ENCODE measurements at regions not wholly inside any gene's neighbourhood (a gene's known extent, or its start where the extent isn't known, plus 50 kb on each side); places are given as distances from the start of the nearest gene placed in this dataset.

DNA sequence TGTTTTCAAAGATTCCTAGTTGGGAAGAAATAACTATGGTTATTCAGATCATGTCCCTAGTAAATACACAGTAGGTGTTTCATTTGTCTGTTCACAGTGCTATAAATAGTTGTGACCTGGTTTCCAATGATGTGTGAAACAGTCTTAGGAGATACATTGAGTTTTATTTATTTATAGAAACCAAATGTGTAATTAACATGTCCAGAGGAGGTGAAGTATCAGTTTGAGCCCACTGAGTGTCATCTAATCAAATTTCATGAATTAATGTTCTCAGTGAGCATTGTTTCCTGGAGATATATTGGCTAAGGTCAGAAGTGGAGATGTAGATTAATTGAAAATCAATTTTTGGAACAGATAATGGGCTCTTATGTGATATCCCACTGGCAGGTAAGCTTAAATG lies 996.3 kb downstream of the FSTL5 start:
- no peak overlapping the region for H3K4me3 ChIP-seq (ENCODE audit: control insufficient read depth, low read depth, low read length)
- TF ChIP-seq, protein P1, sequence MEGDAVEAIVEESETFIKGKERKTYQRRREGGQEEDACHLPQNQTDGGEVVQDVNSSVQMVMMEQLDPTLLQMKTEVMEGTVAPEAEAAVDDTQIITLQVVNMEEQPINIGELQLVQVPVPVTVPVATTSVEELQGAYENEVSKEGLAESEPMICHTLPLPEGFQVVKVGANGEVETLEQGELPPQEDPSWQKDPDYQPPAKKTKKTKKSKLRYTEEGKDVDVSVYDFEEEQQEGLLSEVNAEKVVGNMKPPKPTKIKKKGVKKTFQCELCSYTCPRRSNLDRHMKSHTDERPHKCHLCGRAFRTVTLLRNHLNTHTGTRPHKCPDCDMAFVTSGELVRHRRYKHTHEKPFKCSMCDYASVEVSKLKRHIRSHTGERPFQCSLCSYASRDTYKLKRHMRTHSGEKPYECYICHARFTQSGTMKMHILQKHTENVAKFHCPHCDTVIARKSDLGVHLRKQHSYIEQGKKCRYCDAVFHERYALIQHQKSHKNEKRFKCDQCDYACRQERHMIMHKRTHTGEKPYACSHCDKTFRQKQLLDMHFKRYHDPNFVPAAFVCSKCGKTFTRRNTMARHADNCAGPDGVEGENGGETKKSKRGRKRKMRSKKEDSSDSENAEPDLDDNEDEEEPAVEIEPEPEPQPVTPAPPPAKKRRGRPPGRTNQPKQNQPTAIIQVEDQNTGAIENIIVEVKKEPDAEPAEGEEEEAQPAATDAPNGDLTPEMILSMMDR (IDR thresholded peaks at IDR 0.05; ENCODE audit: control insufficient read depth, insufficient read depth, low read depth, low read length, missing control alignments) = no peak
- no peak for DNase-seq (ENCODE audit: low read depth)

DNA sequence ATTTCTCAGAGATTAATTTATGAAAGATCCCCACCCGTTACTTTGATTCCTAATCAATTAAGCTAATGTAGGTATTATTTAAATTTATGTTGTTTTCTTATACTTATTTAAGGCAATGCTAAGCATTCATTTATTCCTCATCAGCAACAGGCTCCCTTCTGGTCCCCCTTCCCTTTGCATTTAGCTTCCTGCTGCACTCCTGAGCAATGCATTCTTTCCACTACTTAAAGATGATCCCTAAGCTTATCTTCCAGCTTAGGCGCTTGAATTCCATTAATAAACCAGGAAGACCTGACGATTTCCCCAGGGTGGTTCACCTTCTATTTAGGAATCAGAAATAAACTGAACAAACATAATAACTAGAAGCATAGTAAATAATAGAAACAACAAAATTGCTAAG lies 1003.1 kb downstream of the FSTL5 start:
- H3K4me3 ChIP-seq (ENCODE audit: control insufficient read depth, low read depth, low read length) = no peak overlapping the region
- TF ChIP-seq, protein P1 (IDR thresholded peaks at IDR 0.05; ENCODE audit: control insufficient read depth, insufficient read depth, low read depth, low read length, missing control alignments) = no peak
- DNase-seq (ENCODE audit: low read depth) = no peak

DNA sequence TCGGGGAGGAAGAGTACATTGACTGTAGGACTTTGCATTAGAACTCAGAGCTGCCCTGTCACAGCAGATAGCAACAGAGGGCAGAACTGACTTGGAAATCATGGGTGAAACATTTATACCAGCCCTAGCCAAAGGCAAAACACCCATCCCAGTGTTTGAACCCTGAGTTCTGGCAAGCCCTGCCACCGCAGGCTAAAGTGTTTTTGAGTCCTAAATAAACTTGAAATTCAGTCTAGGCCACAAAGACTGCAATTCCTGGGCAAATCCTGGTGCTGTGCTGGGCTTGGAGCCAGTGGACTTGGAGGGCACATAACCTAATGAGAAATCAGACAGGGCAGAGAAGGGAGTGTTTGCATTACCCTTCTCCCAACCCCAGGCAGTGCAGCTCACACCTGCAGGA lies 1015.7 kb downstream of the FSTL5 start:
- H3K4me3 ChIP-seq (ENCODE audit: control insufficient read depth, low read depth, low read length) = no peak overlapping the region
- TF ChIP-seq, protein P1 (IDR thresholded peaks at IDR 0.05; ENCODE audit: control insufficient read depth, insufficient read depth, low read depth, low read length, missing control alignments) = no peak
- no peak for DNase-seq (ENCODE audit: low read depth)

DNA sequence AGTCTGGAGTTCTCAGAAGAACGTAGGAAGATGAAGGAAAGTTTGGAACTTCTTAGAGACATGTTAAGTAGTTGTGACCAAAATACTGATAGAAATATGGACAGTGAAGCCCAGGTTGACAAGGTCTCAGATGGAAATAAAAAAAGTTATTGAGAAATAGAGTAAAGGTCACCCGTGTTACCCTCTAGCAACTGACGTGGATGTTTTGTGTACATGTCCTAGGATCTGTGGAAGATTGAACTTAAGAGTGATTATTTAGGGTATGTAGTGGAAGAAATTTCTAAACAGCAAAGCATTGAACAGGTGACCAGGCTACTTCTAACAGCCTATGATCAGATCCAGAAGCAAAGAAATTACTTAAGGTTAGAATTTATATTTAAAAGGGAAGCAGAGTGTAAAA lies 1020.4 kb downstream of the FSTL5 start:
- TF ChIP-seq, protein P1 (IDR thresholded peaks at IDR 0.05; ENCODE audit: control insufficient read depth, insufficient read depth, low read depth, low read length, missing control alignments) = no peak
- DNase-seq (ENCODE audit: low read depth) = no peak
- no peak overlapping the region for H3K4me3 ChIP-seq (ENCODE audit: control insufficient read depth, low read depth, low read length)

DNA sequence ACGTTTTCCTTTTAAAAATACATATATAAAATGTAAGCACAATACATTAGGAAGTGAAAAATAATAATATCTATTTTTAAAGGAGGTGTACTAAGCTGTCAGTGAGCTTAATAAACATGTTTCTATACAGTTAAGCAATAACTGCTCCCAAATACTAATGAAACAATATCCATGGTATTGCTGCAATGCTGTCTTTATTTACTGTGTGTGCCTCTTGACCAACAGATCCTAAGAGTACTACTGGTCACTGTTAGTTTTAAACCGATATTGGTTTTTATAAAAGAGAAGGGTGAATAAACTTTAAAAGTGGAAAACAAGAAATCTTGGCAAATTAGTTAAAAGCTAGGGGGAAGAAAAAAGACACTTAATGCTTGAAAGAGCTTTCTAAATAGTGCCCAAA lies 1029.0 kb downstream of the FSTL5 start:
- TF ChIP-seq, protein P1 (IDR thresholded peaks at IDR 0.05; ENCODE audit: control insufficient read depth, insufficient read depth, low read depth, low read length, missing control alignments) = no peak
- no peak for DNase-seq (ENCODE audit: low read depth)
- no peak overlapping the region for H3K4me3 ChIP-seq (ENCODE audit: control insufficient read depth, low read depth, low read length)

DNA sequence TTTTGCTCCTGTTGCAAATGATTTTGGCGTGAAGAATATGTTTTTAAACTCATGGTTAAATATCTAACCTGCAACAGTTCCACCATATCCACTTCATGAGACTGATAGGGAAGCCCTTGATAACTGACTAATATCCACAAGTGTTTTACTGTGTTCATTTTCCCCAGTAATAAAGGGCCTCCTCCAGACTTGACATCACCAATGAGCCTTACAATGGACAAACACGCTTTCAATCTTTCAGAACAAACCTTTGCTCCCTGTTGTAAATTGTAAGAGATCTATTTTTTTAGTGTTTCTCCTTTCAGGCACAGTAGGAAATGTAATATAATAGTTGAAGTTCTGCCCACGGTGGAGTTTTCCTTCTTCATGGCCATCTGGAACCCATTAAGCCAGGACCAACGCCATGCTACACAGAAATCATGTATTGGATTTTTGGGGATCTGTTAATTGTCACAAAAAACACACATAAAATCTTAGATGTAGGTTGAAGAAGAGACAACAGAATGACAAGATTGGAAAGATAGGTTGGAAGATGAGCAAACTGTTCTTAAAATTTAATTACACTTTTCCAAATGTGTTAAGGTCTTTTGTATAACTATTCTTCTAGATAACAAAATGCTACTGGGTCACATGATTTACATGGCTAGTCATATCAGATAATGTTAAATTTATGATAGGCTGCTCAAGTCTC lies 1030.1 kb downstream of the FSTL5 start:
- TF ChIP-seq, protein P1 (IDR thresholded peaks at IDR 0.05; ENCODE audit: control insufficient read depth, insufficient read depth, low read depth, low read length, missing control alignments) = no peak
- DNase-seq (ENCODE audit: low read depth) = no peak

More for the DNA sequence above, 1030.1 kb downstream of the FSTL5 start:
- H3K4me3 ChIP-seq (ENCODE audit: control insufficient read depth, low read depth, low read length) = no peak overlapping the region

Data from AG09309 (cell line).